PFSK-1 (cell line): ENCODE measurements at regions not wholly inside any gene's neighbourhood (a gene's known extent, or its start where the extent isn't known, plus 50 kb on each side); places are given as distances from the start of the nearest gene placed in this dataset.

ENCODE experiments used
- FOXP2 ChIP-seq: optimal IDR thresholded peaks from 2 replicates; pipeline ENCODE3; 2011; ENCODE audit warnings: borderline replicate concordance, control low read depth, inconsistent platforms; ENCODE audit not compliant: insufficient read depth; ENCODE audit errors: extremely low read length, extremely low read depth
- POLR2AphosphoS5 ChIP-seq: IDR thresholded peaks from 2 replicates; pipeline ENCODE4 v1.6.1; 2012; ENCODE audit warnings: low read depth, mild to moderate bottlenecking, control low read depth, low read length, moderate library complexity
- REST ChIP-seq, 2 experiments: IDR thresholded peaks; 2 replicates each; pipeline versions ENCODE4 v1.6.1 to v1.8.0; 2011 to 2012; ENCODE audit warnings: low read depth in 2 of 2, low read length in 2 of 2, control low read depth in 1 of 2, inconsistent platforms in 1 of 2, mild to moderate bottlenecking in 1 of 2, moderate library complexity in 1 of 2; ENCODE audit not compliant: insufficient read depth in 1 of 2
- SIN3A ChIP-seq: IDR thresholded peaks from 2 replicates; pipeline ENCODE4 v1.6.1; 2012; ENCODE audit warnings: mild to moderate bottlenecking, low read length, moderate library complexity, borderline replicate concordance; ENCODE audit not compliant: insufficient read depth
- TAF1 ChIP-seq: IDR thresholded peaks from 2 replicates; pipeline ENCODE4 v1.6.1; 2012; ENCODE audit warnings: low read length, control low read depth, borderline replicate concordance; ENCODE audit not compliant: insufficient read depth

DNA sequence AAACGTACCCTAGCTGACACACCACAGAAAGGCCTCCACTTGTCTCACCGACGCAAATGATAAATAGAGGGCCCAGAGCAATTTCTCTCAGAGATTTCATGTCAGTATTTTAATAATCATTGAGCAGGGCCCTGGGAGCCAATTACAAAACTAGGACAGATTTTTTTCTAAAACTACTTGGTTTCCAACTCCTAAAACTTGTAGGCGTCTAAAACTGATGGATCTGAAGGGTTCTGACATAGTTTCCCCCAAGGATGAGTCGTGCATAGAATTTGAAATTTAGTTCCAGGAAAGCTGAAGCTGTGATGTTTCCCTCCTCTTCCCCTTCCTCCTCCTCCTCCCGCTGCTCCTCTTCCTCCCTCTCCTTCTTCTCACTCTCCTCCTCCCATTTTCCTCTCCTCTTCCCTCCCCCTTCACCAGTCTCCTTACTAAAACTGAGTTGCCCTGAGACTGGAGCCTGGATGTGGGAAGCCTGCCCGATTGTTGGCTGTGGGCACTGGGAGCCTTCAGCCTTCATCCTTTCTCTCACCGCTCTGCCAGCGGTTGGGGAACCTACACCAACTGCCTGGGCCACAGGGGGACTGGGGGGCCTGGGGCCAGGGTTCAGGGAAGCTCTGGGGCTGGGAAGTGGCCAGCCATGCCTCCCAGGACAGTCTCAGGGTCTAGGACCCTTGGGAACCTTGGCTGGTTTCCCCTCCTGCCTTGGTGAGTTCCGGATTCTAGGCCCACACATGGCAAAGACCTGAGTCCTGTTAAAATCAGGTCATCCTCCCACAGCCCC lies 73.9 kb upstream of the SLC6A11 start:
- TF ChIP-seq FOXP2 (no peak), POLR2AphosphoS5 (no peak), REST (IDR thresholded peaks at IDR 0.05; ENCODE audit: insufficient read depth in 1 of 2, low read depth in 2 of 2, low read length in 2 of 2) (no peak), SIN3A (no peak), TAF1 (no peak)

DNA sequence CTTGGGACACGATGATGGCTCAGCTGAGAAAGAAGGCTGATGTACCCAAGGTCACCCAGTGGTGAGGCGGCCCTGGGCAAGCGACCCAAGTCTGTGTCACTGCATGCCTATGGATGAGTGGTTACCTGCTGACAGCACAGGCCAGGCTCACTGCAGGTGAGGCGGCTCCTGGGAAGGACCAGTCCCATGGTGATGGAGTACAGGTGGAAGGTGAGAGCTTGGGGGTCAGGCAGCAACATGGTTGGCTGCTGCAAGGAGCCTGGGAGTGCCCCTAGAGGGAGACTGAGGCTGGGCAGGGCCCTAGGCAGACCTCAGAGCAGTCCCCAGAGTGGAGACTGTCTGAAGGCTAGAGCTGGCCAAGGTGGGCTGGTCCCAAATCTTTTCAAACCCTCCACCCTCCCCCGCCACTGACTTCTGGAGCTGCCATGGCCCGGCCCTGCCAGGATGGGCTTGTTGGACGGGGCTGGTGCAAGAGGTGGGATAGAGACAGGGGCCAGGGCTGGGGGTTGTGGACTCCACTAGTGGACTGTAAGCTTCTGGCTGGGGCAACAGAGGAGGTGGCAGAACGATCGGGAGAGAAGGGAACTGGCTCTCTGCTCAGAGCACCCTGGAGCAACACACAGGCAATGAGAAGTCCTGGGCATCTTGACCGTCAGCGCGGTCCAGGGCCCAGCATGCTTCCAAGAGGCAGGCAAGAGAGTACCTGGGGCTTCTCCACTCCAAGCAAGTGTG lies 72.5 kb upstream of the SLC6A11 start:
- TF ChIP-seq POLR2AphosphoS5 (no peak), REST (IDR thresholded peaks at IDR 0.05; ENCODE audit: insufficient read depth in 1 of 2, low read depth in 2 of 2, low read length in 2 of 2) (no peak), SIN3A (no peak), TAF1 (no peak), FOXP2 (no peak)

GRCh38 chr3:10744098-10744465 lies 71.9 kb upstream of the SLC6A11 start:
- no peak for TF ChIP-seq SIN3A
- TF ChIP-seq REST (IDR thresholded peaks at IDR 0.05; ENCODE audit: insufficient read depth in 1 of 2, low read depth in 2 of 2, low read length in 2 of 2), result no peak
- TF ChIP-seq TAF1, result no peak
- no peak for TF ChIP-seq POLR2AphosphoS5
- no peak for TF ChIP-seq FOXP2

- TF ChIP-seq REST (IDR thresholded peaks at IDR 0.05; ENCODE audit: insufficient read depth in 1 of 2, low read depth in 2 of 2, low read length in 2 of 2), result no peak
These were observed 70.6 kb upstream of the SLC6A11 start for GRCh38 chr3:10745392-10745791.

DNA sequence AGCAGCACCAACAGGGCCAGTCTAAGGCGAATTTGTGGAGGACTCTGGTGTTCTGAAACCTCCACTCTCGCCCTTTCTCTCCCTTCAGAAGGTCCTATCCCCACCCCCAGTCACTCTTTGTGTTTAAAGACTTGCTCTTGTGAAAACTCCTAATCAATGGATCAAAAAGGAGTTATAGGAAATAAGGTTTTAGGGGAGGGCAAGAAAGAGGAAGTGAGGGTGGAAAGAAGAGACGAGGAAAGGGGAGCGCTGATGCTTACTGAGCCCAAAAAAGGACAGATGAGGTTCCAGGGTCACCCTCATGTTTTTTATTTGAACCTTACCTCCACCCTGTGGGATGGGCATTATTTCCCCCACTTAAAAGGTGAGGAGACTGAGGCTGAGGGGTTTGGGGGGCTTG lies 70.0 kb upstream of the SLC6A11 start:
- TF ChIP-seq FOXP2 (no peak), SIN3A (no peak), TAF1 (no peak), REST (IDR thresholded peaks at IDR 0.05; ENCODE audit: insufficient read depth in 1 of 2, low read depth in 2 of 2, low read length in 2 of 2) (no peak), POLR2AphosphoS5 (no peak)
